H1 (cell line): ENCODE measurements at regions not wholly inside any gene's neighbourhood (a gene's known extent, or its start where the extent isn't known, plus 50 kb on each side); places are given as distances from the start of the nearest gene placed in this dataset.

ENCODE experiments used
- CTCF ChIA-PET: fragments of 300-600 bp; sonication (Branson Sonifier 250); formaldehyde crosslinking; loops from one replicate; lab custom pipeline; 2021; ENCODE audit not compliant: partially characterized antibody; lab: Charles Lee
- POLR2A ChIA-PET: fragments of 300-600 bp; sonication (Branson Sonifier 250); formaldehyde crosslinking; loops from one replicate; lab custom pipeline; 2021; ENCODE audit warnings: inconsistent platforms; ENCODE audit not compliant: partially characterized antibody; lab: Charles Lee
- DNase-seq, 2 experiments: peaks; one replicate each; pipeline versions ENCODE4 v3.0.0 to v3.0.0-alpha.2; 2010 to 2022; ENCODE audit warnings: low spot score in 2 of 2, low read depth in 1 of 2, mixed read lengths in 1 of 2
- FAIRE-seq: peaks from 2 replicates; lab custom pipeline; 2011; peaks lifted over from hg19 to GRCh38; lab: Jason Lieb, UNC
- H2AFZ ChIP-seq: 2 replicates; pipeline ENCODE4 v1.8.1; 2012; ENCODE audit warnings: low read length, inconsistent platforms
- H2AK5ac ChIP-seq: 2 replicates; pipeline ENCODE4 v1.6.1; 2013; ENCODE audit warnings: low read depth, low read length
- H2BK120ac ChIP-seq: replicated peaks from 2 replicates; pipeline ENCODE3; 2013; ENCODE audit warnings: low read depth, low read length, inconsistent platforms
- H2BK12ac ChIP-seq: 2 replicates; pipeline ENCODE4 v1.6.1; 2013; ENCODE audit warnings: low read depth, low read length
- H2BK15ac ChIP-seq: 2 replicates; pipeline ENCODE4 v1.6.1; 2013; ENCODE audit warnings: low read length
- H2BK20ac ChIP-seq: 2 replicates; pipeline ENCODE4 v1.6.1; 2013; ENCODE audit warnings: low read length
- H2BK5ac ChIP-seq: 2 replicates; pipeline ENCODE4 v1.6.1; 2013; ENCODE audit warnings: low read depth, low read length
- H3K14ac ChIP-seq: 2 replicates; pipeline ENCODE4 v1.6.1; 2013; ENCODE audit warnings: inconsistent platforms; ENCODE audit not compliant: insufficient read length
- H3K18ac ChIP-seq: 2 replicates; pipeline ENCODE4 v1.6.1; 2013; ENCODE audit warnings: low read length; ENCODE audit errors: extremely low read depth
- H3K23ac ChIP-seq: 2 replicates; pipeline ENCODE4 v1.6.1; 2013; ENCODE audit warnings: inconsistent platforms; ENCODE audit not compliant: insufficient read length
- H3K23me2 ChIP-seq: 2 replicates; pipeline ENCODE4 v1.6.1; 2013; ENCODE audit warnings: low read depth, low read length
- H3K27ac ChIP-seq: 2 replicates; pipeline ENCODE4 v1.6.1; 2011; ENCODE audit warnings: low read depth, low read length, inconsistent platforms
- H3K27me3 ChIP-seq, 4 experiments: replicated peaks in 1 of 4; 1 replicate in 1 of 4; 2 replicates in 3 of 4; pipeline versions ENCODE4 v1.6.1 to v1.8.1; 2011 to 2013; ENCODE audit warnings: low read length in 3 of 4, mild to moderate bottlenecking in 3 of 4, inconsistent platforms in 2 of 4, mixed read lengths in 2 of 4, moderate library complexity in 1 of 4; ENCODE audit not compliant: control insufficient read depth in 3 of 4, insufficient read depth in 3 of 4; ENCODE audit errors: extremely low read depth in 1 of 4
- H3K36me3 ChIP-seq, 4 experiments: 2 replicates each; pipeline versions ENCODE4 v1.6.1 to v1.8.1; 2011 to 2013; ENCODE audit warnings: mild to moderate bottlenecking in 4 of 4, low read length in 3 of 4, moderate library complexity in 2 of 4, control low read depth in 1 of 4, inconsistent platforms in 1 of 4; ENCODE audit not compliant: insufficient read depth in 4 of 4, control insufficient read depth in 2 of 4
- H3K4ac ChIP-seq: replicated peaks from 2 replicates; pipeline ENCODE3; 2013; ENCODE audit warnings: low read length, low read depth, mixed read lengths, inconsistent platforms; ENCODE audit not compliant: insufficient read length
- H3K4me1 ChIP-seq, 4 experiments: replicated peaks in 1 of 4; 1 replicate in 1 of 4; 2 replicates in 3 of 4; pipeline versions ENCODE4 v1.6.1 to v1.8.1; 2011 to 2013; ENCODE audit warnings: low read length in 3 of 4, inconsistent platforms in 2 of 4, mixed read lengths in 1 of 4; ENCODE audit not compliant: insufficient read depth in 4 of 4, control insufficient read depth in 3 of 4
- H3K4me2 ChIP-seq, 2 experiments: 2 replicates each; pipeline versions ENCODE4 v1.6.1 to v1.8.1; 2011 to 2013; ENCODE audit warnings: low read depth in 2 of 2, low read length in 2 of 2, control low read depth in 1 of 2, inconsistent platforms in 1 of 2, mild to moderate bottlenecking in 1 of 2; ENCODE audit not compliant: insufficient read depth in 1 of 2
- H3K4me3 ChIP-seq, 4 experiments: fragments of 200-600, 300-600 bp in 1 of 4; sonication (generic), shearing (Covaris generic), sonication (Bioruptor Twin) in 1 of 4; 2 replicates each; pipeline versions ENCODE4 v1.5.1 to v1.8.1; 2011 to 2016; ENCODE audit warnings: low read length in 4 of 4, low read depth in 3 of 4, control low read depth in 2 of 4, inconsistent platforms in 2 of 4, mild to moderate bottlenecking in 2 of 4, mixed read lengths in 1 of 4, moderate library complexity in 1 of 4; ENCODE audit not compliant: insufficient read depth in 2 of 4; ENCODE audit errors: extremely low read depth in 1 of 4
- H3K56ac ChIP-seq: replicated peaks from 2 replicates; pipeline ENCODE3; 2013; ENCODE audit warnings: low read depth, mild to moderate bottlenecking, mixed read lengths, low read length, inconsistent platforms; ENCODE audit not compliant: insufficient read length
- H3K79me1 ChIP-seq: 2 replicates; pipeline ENCODE4 v1.6.1; 2013; ENCODE audit warnings: low read depth, low read length, control low read depth
- H3K79me2 ChIP-seq, 2 experiments: 2 replicates each; pipeline versions ENCODE4 v1.6.1 to v1.8.1; 2012 to 2013; ENCODE audit warnings: low read length in 2 of 2, mild to moderate bottlenecking in 2 of 2, inconsistent platforms in 1 of 2; ENCODE audit not compliant: insufficient read depth in 2 of 2, control insufficient read depth in 1 of 2
- H3K9ac ChIP-seq, 4 experiments: replicated peaks in 1 of 4; 1 replicate in 1 of 4; 2 replicates in 3 of 4; pipeline versions ENCODE4 v1.6.1 to v1.8.1; 2011 to 2013; ENCODE audit warnings: low read depth in 3 of 4, low read length in 3 of 4, control low read depth in 2 of 4, mild to moderate bottlenecking in 2 of 4, moderate library complexity in 2 of 4, inconsistent platforms in 1 of 4; ENCODE audit errors: extremely low read depth in 1 of 4
- H3K9me3 ChIP-seq, 2 experiments: 2 replicates each; pipeline versions ENCODE4 v1.6.1 to v1.8.1; 2012 to 2013; ENCODE audit warnings: mild to moderate bottlenecking in 2 of 2, moderate library complexity in 2 of 2, control low read depth in 1 of 2, inconsistent platforms in 1 of 2, low read depth in 1 of 2, low read length in 1 of 2, mixed read lengths in 1 of 2; ENCODE audit not compliant: insufficient read depth in 2 of 2
- H4K20me1 ChIP-seq, 2 experiments: replicated peaks in 1 of 2; 2 replicates each; pipeline versions ENCODE3 to v1.8.1; 2011 to 2013; ENCODE audit warnings: inconsistent platforms in 2 of 2, low read length in 2 of 2, mild to moderate bottlenecking in 1 of 2; ENCODE audit not compliant: insufficient read depth in 2 of 2, control insufficient read depth in 1 of 2
- H4K5ac ChIP-seq: 2 replicates; pipeline ENCODE4 v1.6.1; 2013; ENCODE audit warnings: low read length, low read depth, mixed read lengths, inconsistent platforms; ENCODE audit not compliant: insufficient read length
- H4K8ac ChIP-seq: 2 replicates; pipeline ENCODE4 v1.8.0; 2013; ENCODE audit warnings: mild to moderate bottlenecking, moderate library complexity, low read length, inconsistent platforms; ENCODE audit not compliant: insufficient read depth; ENCODE audit errors: extremely low read depth
- H4K91ac ChIP-seq: replicated peaks from 2 replicates; pipeline ENCODE3; 2013; ENCODE audit warnings: low read length, mixed read lengths, inconsistent platforms; ENCODE audit not compliant: insufficient read length
- CTBP2 ChIP-seq: IDR thresholded peaks from 2 replicates; pipeline ENCODE4 v1.7.0; 2011; ENCODE audit warnings: borderline replicate concordance, mild to moderate bottlenecking, moderate library complexity, mixed read lengths, low read length; ENCODE audit not compliant: insufficient read depth, insufficient read length
- HDAC6 ChIP-seq: IDR thresholded peaks from one replicate; pipeline ENCODE4 v1.7.1; 2012; ENCODE audit warnings: low read depth, mild to moderate bottlenecking, inconsistent platforms, low read length, moderate library complexity
- JUN ChIP-seq: IDR thresholded peaks from 2 replicates; pipeline ENCODE4 v1.6.1; 2011; ENCODE audit warnings: low read depth, mild to moderate bottlenecking, improper control_type of control experiment, low read length
- KDM5A ChIP-seq: fragments of 200-600 bp; IDR thresholded peaks from 2 replicates; pipeline ENCODE4 v1.7.1; 2012; ENCODE audit warnings: mild to moderate bottlenecking, low read length, inconsistent platforms, mixed read lengths
- NRF1 ChIP-seq: IDR thresholded peaks from 2 replicates; pipeline ENCODE4 v1.6.1; 2011; ENCODE audit warnings: mild to moderate bottlenecking, low read depth, low read length, improper control_type of control experiment
- SP1 ChIP-seq: IDR thresholded peaks from 2 replicates; pipeline ENCODE4 v1.6.1; 2011; ENCODE audit warnings: low read depth, low read length
- SP4 ChIP-seq: IDR thresholded peaks from 2 replicates; pipeline ENCODE4 v1.6.1; 2012; ENCODE audit warnings: low read length, inconsistent platforms
- TAF1 ChIP-seq: IDR thresholded peaks from 2 replicates; pipeline ENCODE4 v1.6.1; 2011; ENCODE audit warnings: mild to moderate bottlenecking, low read depth, low read length
- TCF12 ChIP-seq: IDR thresholded peaks from 2 replicates; pipeline ENCODE4 v1.6.1; 2011; ENCODE audit warnings: low read depth, mild to moderate bottlenecking, low read length
- WGBS, 2 experiments: shearing (Covaris generic) in 1 of 2; methylation state at CpG; one replicate each; pipeline versions ENCODE4 v1.1.6 to v1.1.7; 2013 to 2015; ENCODE audit warnings: low lambda C conversion rate in 2 of 2, mixed read lengths in 2 of 2, inconsistent platforms in 1 of 2, low coverage in 1 of 2, missing lambda C conversion rate in 1 of 2; ENCODE audit not compliant: insufficient replicate concordance in 2 of 2, insufficient coverage in 1 of 2, insufficient read length in 1 of 2; ENCODE audit errors: extremely low coverage in 1 of 2, missing lambda C conversion rate in 1 of 2; 5-methylcytosine and 5-hydroxymethylcytosine counted together
- TF ChIP-seq, protein P1 (sequence below), 3 experiments: IDR thresholded peaks; 1 replicate in 2 of 3; 2 replicates in 1 of 3; pipeline versions ENCODE4 v1.5.1 to v1.6.1; 2011; ENCODE audit warnings: low read length in 3 of 3, mild to moderate bottlenecking in 3 of 3, inconsistent platforms in 2 of 3, low read depth in 1 of 3, moderate library complexity in 1 of 3; ENCODE audit not compliant: insufficient read depth in 1 of 3; ENCODE audit errors: control extremely low read depth in 1 of 3

DNA sequence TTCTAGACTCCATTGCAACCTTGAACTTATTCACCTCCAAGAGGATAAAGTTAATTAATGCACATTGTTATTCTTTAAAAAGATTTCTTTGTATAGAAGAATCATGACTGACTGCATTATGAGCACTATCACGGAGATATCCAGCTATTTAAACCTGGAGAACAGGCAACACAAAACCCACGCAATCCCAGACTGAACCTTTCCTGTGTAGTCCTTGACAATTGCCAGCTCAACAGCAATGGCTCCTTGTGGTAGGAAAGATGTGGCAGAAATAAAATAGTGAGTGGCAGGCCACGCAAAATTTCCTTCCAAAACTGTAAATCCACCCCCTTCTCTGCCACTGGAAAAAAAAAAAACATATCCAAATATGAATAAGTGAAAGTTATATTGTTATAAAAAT lies 573.7 kb downstream of the EPHB1 start:
- no peak for DNase-seq
- CTCF ChIA-PET, result interaction anchor here (1.2 to 1.6 kb wide), 3 partner anchors 9 to 24 kb away, joined by 3 to 5 read pairs (median 3); no protein-coding TSS in a partner anchor
- no peak overlapping the region for H3K18ac ChIP-seq
- H3K36me3 ChIP-seq, result no peaks in the 10 kb centered on the region
- H2BK12ac ChIP-seq, result no peak overlapping the region
- H3K9ac ChIP-seq, result no peak overlapping the region
- no peaks in the 10 kb centered on the region for H3K79me1 ChIP-seq
- H2BK15ac ChIP-seq, result no peak overlapping the region
- H3K23me2 ChIP-seq, result no peaks in the 10 kb centered on the region
- H3K79me2 ChIP-seq, result no peaks in the 10 kb centered on the region
- H3K23ac ChIP-seq, result no peak overlapping the region
- FAIRE-seq, result no peak
- 86% methylated on average over 3 of the region's 3 CpGs; no CpG with 5 or more reads in 1 of the 2 experiments for WGBS, 2 experiments
- no peaks in the 10 kb centered on the region for H3K27me3 ChIP-seq
- POLR2A ChIA-PET, result interaction anchor here (1.1 kb wide), 2 partner anchors 10 to 12 kb away, joined by 3 read pairs; no protein-coding TSS in a partner anchor
- no peak overlapping the region for H2AK5ac ChIP-seq
- no peak overlapping the region for H2AFZ ChIP-seq
- 0 out of 4 replicates have a peak, but pooled peaks cover 0 to 3% of the 10 kb centered on the region in 2 experiments for H3K9me3 ChIP-seq
- no peaks in the 10 kb centered on the region for H4K20me1 ChIP-seq
- no peak overlapping the region for H3K14ac ChIP-seq
- H4K91ac ChIP-seq, result no peak overlapping the region
- H3K4me1 ChIP-seq, result no peaks in the 10 kb centered on the region; a peak in 1 of 7 replicates
- no peak overlapping the region for H4K5ac ChIP-seq
- no peak overlapping the region for H4K8ac ChIP-seq
- H2BK120ac ChIP-seq, result no peak overlapping the region
- H2BK20ac ChIP-seq, result no peak overlapping the region
- H3K4me2 ChIP-seq, result no peak overlapping the region
- no peak overlapping the region for H3K4me3 ChIP-seq
- no peak overlapping the region for H3K56ac ChIP-seq
- no peak overlapping the region for H3K4ac ChIP-seq
- H2BK5ac ChIP-seq, result no peak overlapping the region
- H3K27ac ChIP-seq, result no peak overlapping the region
- TF ChIP-seq, protein P1, sequence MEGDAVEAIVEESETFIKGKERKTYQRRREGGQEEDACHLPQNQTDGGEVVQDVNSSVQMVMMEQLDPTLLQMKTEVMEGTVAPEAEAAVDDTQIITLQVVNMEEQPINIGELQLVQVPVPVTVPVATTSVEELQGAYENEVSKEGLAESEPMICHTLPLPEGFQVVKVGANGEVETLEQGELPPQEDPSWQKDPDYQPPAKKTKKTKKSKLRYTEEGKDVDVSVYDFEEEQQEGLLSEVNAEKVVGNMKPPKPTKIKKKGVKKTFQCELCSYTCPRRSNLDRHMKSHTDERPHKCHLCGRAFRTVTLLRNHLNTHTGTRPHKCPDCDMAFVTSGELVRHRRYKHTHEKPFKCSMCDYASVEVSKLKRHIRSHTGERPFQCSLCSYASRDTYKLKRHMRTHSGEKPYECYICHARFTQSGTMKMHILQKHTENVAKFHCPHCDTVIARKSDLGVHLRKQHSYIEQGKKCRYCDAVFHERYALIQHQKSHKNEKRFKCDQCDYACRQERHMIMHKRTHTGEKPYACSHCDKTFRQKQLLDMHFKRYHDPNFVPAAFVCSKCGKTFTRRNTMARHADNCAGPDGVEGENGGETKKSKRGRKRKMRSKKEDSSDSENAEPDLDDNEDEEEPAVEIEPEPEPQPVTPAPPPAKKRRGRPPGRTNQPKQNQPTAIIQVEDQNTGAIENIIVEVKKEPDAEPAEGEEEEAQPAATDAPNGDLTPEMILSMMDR (IDR thresholded peaks at IDR 0.05; ENCODE audit: control extremely low read depth in 1 of 3, insufficient read depth in 1 of 3, low read depth in 1 of 3, low read length in 3 of 3), result no peak
- TF ChIP-seq SP4 (no peak), SP1 (no peak), CTBP2 (no peak), TCF12 (no peak), HDAC6 (no peak), KDM5A (no peak), JUN (no peak), NRF1 (no peak), TAF1 (no peak)
